HepG2 (cell line): ENCODE measurements at regions not wholly inside any gene's neighbourhood (a gene's known extent, or its start where the extent isn't known, plus 50 kb on each side); places are given as distances from the start of the nearest gene placed in this dataset.

Experiments used
- ATAC-seq: fragments of 200-7000 bp; cut with Tn5 transposase; 3 replicates; pipeline ENCODE4 v1.9.1; 2020; ENCODE audit warnings: mild to moderate bottlenecking, moderate library complexity
- BruUV-seq: library from RNA; stranded (reverse); fragments of 400-500 nt; replicated peaks from 2 replicates; lab custom pipeline; 2021; lab: Mats Ljungman, UMichigan
- CTCF ChIA-PET: fragments of 300-600 bp; formaldehyde crosslinking; extraction: SDS; loops from one replicate; lab custom pipeline; 2021; ENCODE audit warnings: low total read pairs, inconsistent platforms, low intra/inter-chr PET ratio; lab: Yijun Ruan, JAX
- POLR2A ChIA-PET: fragments of 350-600 bp; sonication (Branson Sonifier 250); formaldehyde crosslinking; loops from one replicate; lab custom pipeline; 2020; ENCODE audit warnings: antibody characterized with exemption, inconsistent platforms; lab: Yijun Ruan, JAX
- DNase-seq: peaks from one replicate; pipeline ENCODE4 v3.0.0-alpha.2; 2015; ENCODE audit warnings: low spot score
- FAIRE-seq: peaks from 3 replicates; lab custom pipeline; 2011; peaks lifted over from hg19 to GRCh38; lab: Jason Lieb, UNC
- H2AFZ ChIP-seq: one replicate; pipeline ENCODE4 v1.6.1; 2011; ENCODE audit warnings: low read length, inconsistent platforms
- H3K27ac ChIP-seq: fragments of 300-600 bp; 3 replicates; pipeline ENCODE4 v1.8.0; 2011; ENCODE audit warnings: mixed run types, mild to moderate bottlenecking, mixed read lengths, low read length, inconsistent platforms; ENCODE audit not compliant: insufficient read depth; ENCODE audit errors: extremely low read length
- H3K27me3 ChIP-seq, 2 experiments: fragments of 200-600 bp in 1 of 2; 2 replicates in 1 of 2; 3 replicates in 1 of 2; pipeline versions ENCODE4 v1.6.0 to v1.8.0; 2011; ENCODE audit warnings: low read length in 2 of 2, mild to moderate bottlenecking in 2 of 2, moderate library complexity in 2 of 2, inconsistent platforms in 1 of 2; ENCODE audit not compliant: insufficient read depth in 2 of 2, control insufficient read depth in 1 of 2
- H3K36me3 ChIP-seq, 2 experiments: fragments of 200-600 bp in 1 of 2; replicated peaks in 1 of 2; 2 replicates in 1 of 2; 3 replicates in 1 of 2; pipeline versions ENCODE4 v1.5.1 to v1.8.0; 2011; ENCODE audit warnings: low read length in 2 of 2, inconsistent platforms in 1 of 2; ENCODE audit not compliant: insufficient read depth in 2 of 2, control insufficient read depth in 1 of 2
- H3K4me1 ChIP-seq: 2 replicates; pipeline ENCODE4 v1.5.1; 2012; ENCODE audit warnings: low read length, inconsistent platforms; ENCODE audit not compliant: insufficient read depth
- H3K4me2 ChIP-seq: 2 replicates; pipeline ENCODE4 v1.6.0; 2011; ENCODE audit warnings: low read depth, low read length, inconsistent platforms
- H3K4me3 ChIP-seq, 3 experiments: fragments of 200-600 bp in 1 of 3; sonication (generic), shearing (Covaris generic) in 1 of 3; replicated peaks in 1 of 3; 2 replicates each; pipeline ENCODE4 v1.5.1; 2011 to 2016; ENCODE audit warnings: low read length in 3 of 3, inconsistent platforms in 2 of 3, low read depth in 2 of 3, mild to moderate bottlenecking in 2 of 3, control low read depth in 1 of 3, mixed read lengths in 1 of 3; ENCODE audit not compliant: insufficient read depth in 1 of 3
- H3K79me2 ChIP-seq: one replicate; pipeline ENCODE4 v1.6.1; 2011; ENCODE audit warnings: low read length, inconsistent platforms; ENCODE audit not compliant: insufficient read depth
- H3K9ac ChIP-seq: 2 replicates; pipeline ENCODE4 v1.6.0; 2011; ENCODE audit warnings: mild to moderate bottlenecking, low read depth, low read length, inconsistent platforms; ENCODE audit not compliant: insufficient read depth
- H3K9me3 ChIP-seq: 2 replicates; pipeline ENCODE4 v1.5.1; 2012; ENCODE audit warnings: mild to moderate bottlenecking, low read length
- H4K20me1 ChIP-seq: 2 replicates; pipeline ENCODE4 v1.6.0; 2011; ENCODE audit warnings: inconsistent platforms, mild to moderate bottlenecking, low read length, moderate library complexity; ENCODE audit not compliant: insufficient read depth
- ATRX ChIP-seq: sonication (generic); formaldehyde crosslinking; IDR thresholded peaks from 2 replicates; pipeline ENCODE4 v1.4.0; 2020; ENCODE audit warnings: missing genetic modification reagents, borderline replicate concordance
- FIP1L1 ChIP-seq: fragments of 200-400 bp; formaldehyde crosslinking; IDR thresholded peaks from 2 replicates; pipeline ENCODE4 v1.6.1; 2018; ENCODE audit warnings: low read depth, mild to moderate bottlenecking, low read length, moderate library complexity, borderline replicate concordance; ENCODE audit not compliant: insufficient read depth
- MED13 ChIP-seq: sonication (generic); formaldehyde crosslinking; IDR thresholded peaks from 2 replicates; pipeline ENCODE4 v1.5.0; 2020; ENCODE audit warnings: missing genetic modification reagents
- NFYB ChIP-seq: sonication (generic); formaldehyde crosslinking; IDR thresholded peaks from 2 replicates; pipeline ENCODE4 v1.4.0; 2020; ENCODE audit warnings: missing genetic modification reagents
- SKIL ChIP-seq: sonication (generic); formaldehyde crosslinking; IDR thresholded peaks from 2 replicates; pipeline ENCODE4 v1.8.0; 2022; ENCODE audit warnings: missing genetic modification reagents, mild to moderate bottlenecking, moderate library complexity, borderline replicate concordance
- ZNF740 ChIP-seq: sonication (generic); formaldehyde crosslinking; IDR thresholded peaks from 2 replicates; pipeline ENCODE4 v1.4.0; 2020; ENCODE audit warnings: missing genetic modification reagents
- WGBS: methylation state at CpG from one replicate; pipeline ENCODE4 v1.1.6; 2017; ENCODE audit warnings: low lambda C conversion rate; 5-methylcytosine and 5-hydroxymethylcytosine counted together
- in situ Hi-C: cut with HindIII; loops from 2 replicates; pipeline ENCODE4 v1.10.0; 2017; ENCODE audit warnings: low pct_unique_long_range_greater_than_20kb; ENCODE audit not compliant: extremely low pct_ligation_motif_present
- intact Hi-C: fragments of 100-400 bp; cut with micrococcal nuclease; formaldehyde crosslinking; loops from one replicate; pipeline ENCODE4 v1.10.0; 2022; ENCODE audit not compliant: unreplicated experiment
- TF ChIP-seq, protein P1 (sequence below): sonication (generic); formaldehyde crosslinking; IDR thresholded peaks from 2 replicates; pipeline ENCODE4 v1.5.0; 2020; ENCODE audit warnings: missing genetic modification reagents
- TF ChIP-seq, protein P2 (sequence below): conservative IDR thresholded peaks from 2 replicates; pipeline ENCODE4 v1.6.1; 2018; ENCODE audit warnings: missing genetic modification reagents
- TF ChIP-seq, protein P3 (sequence below): sonication (generic); formaldehyde crosslinking; IDR thresholded peaks from 2 replicates; pipeline ENCODE4 v1.9.0; 2021; ENCODE audit warnings: missing genetic modification reagents, mild to moderate bottlenecking, borderline replicate concordance

- intact Hi-C loops: no loop called here
- CTCF ChIA-PET: no interaction called here
Observed at GRCh38 chr5:77849308-77849900, 73.3 kb upstream of the TBCA start.

More at GRCh38 chr5:77849308-77849900, 73.3 kb upstream of the TBCA start:
- H3K27me3 ChIP-seq: peaks cover 2 to 21% of the 10 kb centered on the region in 2 experiments; a peak in 3 of 5 replicates
- H3K79me2 ChIP-seq: no peaks in the 10 kb centered on the region
- no peaks in the 10 kb centered on the region for H4K20me1 ChIP-seq
- TF ChIP-seq, protein P1, sequence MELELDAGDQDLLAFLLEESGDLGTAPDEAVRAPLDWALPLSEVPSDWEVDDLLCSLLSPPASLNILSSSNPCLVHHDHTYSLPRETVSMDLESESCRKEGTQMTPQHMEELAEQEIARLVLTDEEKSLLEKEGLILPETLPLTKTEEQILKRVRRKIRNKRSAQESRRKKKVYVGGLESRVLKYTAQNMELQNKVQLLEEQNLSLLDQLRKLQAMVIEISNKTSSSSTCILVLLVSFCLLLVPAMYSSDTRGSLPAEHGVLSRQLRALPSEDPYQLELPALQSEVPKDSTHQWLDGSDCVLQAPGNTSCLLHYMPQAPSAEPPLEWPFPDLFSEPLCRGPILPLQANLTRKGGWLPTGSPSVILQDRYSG: no peak
- TF ChIP-seq NFYB (no peak), FIP1L1 (no peak), SKIL (CRISPR knock-in tag) (no peak), MED13 (CRISPR knock-in tag) (no peak), ATRX (CRISPR knock-in tag) (no peak), ZNF740 (CRISPR knock-in tag) (no peak)
- TF ChIP-seq, protein P2, sequence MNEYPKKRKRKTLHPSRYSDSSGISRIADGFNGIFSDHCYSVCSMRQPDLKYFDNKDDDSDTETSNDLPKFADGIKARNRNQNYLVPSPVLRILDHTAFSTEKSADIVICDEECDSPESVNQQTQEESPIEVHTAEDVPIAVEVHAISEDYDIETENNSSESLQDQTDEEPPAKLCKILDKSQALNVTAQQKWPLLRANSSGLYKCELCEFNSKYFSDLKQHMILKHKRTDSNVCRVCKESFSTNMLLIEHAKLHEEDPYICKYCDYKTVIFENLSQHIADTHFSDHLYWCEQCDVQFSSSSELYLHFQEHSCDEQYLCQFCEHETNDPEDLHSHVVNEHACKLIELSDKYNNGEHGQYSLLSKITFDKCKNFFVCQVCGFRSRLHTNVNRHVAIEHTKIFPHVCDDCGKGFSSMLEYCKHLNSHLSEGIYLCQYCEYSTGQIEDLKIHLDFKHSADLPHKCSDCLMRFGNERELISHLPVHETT (CRISPR knock-in tag): no peak
- TF ChIP-seq, protein P3, sequence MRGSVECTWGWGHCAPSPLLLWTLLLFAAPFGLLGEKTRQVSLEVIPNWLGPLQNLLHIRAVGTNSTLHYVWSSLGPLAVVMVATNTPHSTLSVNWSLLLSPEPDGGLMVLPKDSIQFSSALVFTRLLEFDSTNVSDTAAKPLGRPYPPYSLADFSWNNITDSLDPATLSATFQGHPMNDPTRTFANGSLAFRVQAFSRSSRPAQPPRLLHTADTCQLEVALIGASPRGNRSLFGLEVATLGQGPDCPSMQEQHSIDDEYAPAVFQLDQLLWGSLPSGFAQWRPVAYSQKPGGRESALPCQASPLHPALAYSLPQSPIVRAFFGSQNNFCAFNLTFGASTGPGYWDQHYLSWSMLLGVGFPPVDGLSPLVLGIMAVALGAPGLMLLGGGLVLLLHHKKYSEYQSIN (CRISPR knock-in tag): no peak
- no peaks in the 10 kb centered on the region for H3K9me3 ChIP-seq
- no peak overlapping the region for H3K9ac ChIP-seq
- POLR2A ChIA-PET: no interaction called here
- peaks cover 13% of the 10 kb centered on the region for H3K4me1 ChIP-seq
- FAIRE-seq (no peak), DNase-seq (no peak), ATAC-seq (no peak; the same call in 2 of the 3 replicates)
- no peak overlapping the region for H3K4me3 ChIP-seq
- no peak overlapping the region for H3K27ac ChIP-seq
- H3K36me3 ChIP-seq: no peaks in the 10 kb centered on the region
- no peak overlapping the region for H3K4me2 ChIP-seq
- H2AFZ ChIP-seq: no peak overlapping the region
- WGBS: 78% methylated on average over 6 of the region's 6 CpGs
- in situ Hi-C loops: no loop called here
- BruUV-seq: no TSS peak
